IMR-90 (cell line): ENCODE measurements at regions not wholly inside any gene's neighbourhood (a gene's known extent, or its start where the extent isn't known, plus 50 kb on each side); places are given as distances from the start of the nearest gene placed in this dataset.

Experiments
- ATAC-seq: fragments of 200-7000 bp; cut with Tn5 transposase; 2 replicates; pipeline ENCODE4 v1.9.1; 2020; ENCODE audit warnings: low read depth, mild to moderate bottlenecking, moderate library complexity
- BruUV-seq: library from RNA; stranded (reverse); fragments of 400-500 nt; replicated peaks from 2 replicates; lab custom pipeline; 2021; lab: Mats Ljungman, UMichigan
- CTCF ChIA-PET: fragments of 300-600 bp; formaldehyde crosslinking; extraction: SDS; loops from one replicate; lab custom pipeline; 2021; ENCODE audit warnings: antibody characterized with exemption; lab: Yijun Ruan, JAX
- POLR2A ChIA-PET: fragments of 300-600 bp; sonication (Branson Sonifier 250); formaldehyde crosslinking; loops from one replicate; lab custom pipeline; 2022; ENCODE audit warnings: antibody characterized with exemption; ENCODE audit not compliant: unreplicated experiment; lab: Charles Lee
- DNase-seq: peaks from one replicate; pipeline ENCODE4 v3.0.0; 2013
- H2AFZ ChIP-seq: replicated peaks from 2 replicates; pipeline ENCODE3; 2013; ENCODE audit warnings: low read length, mild to moderate bottlenecking; ENCODE audit not compliant: poor library complexity
- H2AK5ac ChIP-seq: 2 replicates; pipeline ENCODE4 v1.6.1; 2013; ENCODE audit warnings: low read depth, low read length, inconsistent platforms
- H2AK9ac ChIP-seq: replicated peaks from 2 replicates; pipeline ENCODE3; 2013; ENCODE audit warnings: mild to moderate bottlenecking, low read depth, low read length, moderate library complexity; ENCODE audit not compliant: poor library complexity
- H2BK120ac ChIP-seq: 2 replicates; pipeline ENCODE4 v1.6.1; 2013; ENCODE audit warnings: low read depth, low read length, inconsistent platforms
- H2BK15ac ChIP-seq: 3 replicates; pipeline ENCODE4 v1.6.1; 2013; ENCODE audit warnings: low read depth, low read length, inconsistent platforms
- H2BK20ac ChIP-seq: 2 replicates; pipeline ENCODE4 v1.6.1; 2013; ENCODE audit warnings: low read depth, mild to moderate bottlenecking, inconsistent platforms, low read length, moderate library complexity
- H2BK5ac ChIP-seq: 2 replicates; pipeline ENCODE4 v1.6.1; 2013; ENCODE audit warnings: mild to moderate bottlenecking, low read depth, low read length, inconsistent platforms; ENCODE audit not compliant: poor library complexity, severe bottlenecking
- H3K14ac ChIP-seq: replicated peaks from 2 replicates; pipeline ENCODE4 v1.6.1; 2013; ENCODE audit warnings: low read depth, low read length, inconsistent platforms
- H3K18ac ChIP-seq: 2 replicates; pipeline ENCODE4 v1.6.1; 2013; ENCODE audit warnings: low read depth, low read length, control low read depth
- H3K23ac ChIP-seq: 2 replicates; pipeline ENCODE4 v1.6.1; 2013; ENCODE audit warnings: low read depth, low read length, inconsistent platforms
- H3K27ac ChIP-seq: 2 replicates; pipeline ENCODE4 v1.5.1; 2013; ENCODE audit warnings: mild to moderate bottlenecking, control low read depth, low read length; ENCODE audit not compliant: insufficient read depth
- H3K27me3 ChIP-seq: 2 replicates; pipeline ENCODE4 v1.6.1; 2013; ENCODE audit warnings: low read length; ENCODE audit not compliant: control insufficient read depth, insufficient read depth
- H3K36me3 ChIP-seq: 2 replicates; pipeline ENCODE4 v1.6.1; 2013; ENCODE audit warnings: low read length, mixed read lengths; ENCODE audit not compliant: control insufficient read depth, insufficient read depth
- H3K4ac ChIP-seq: 2 replicates; pipeline ENCODE4 v1.6.1; 2013; ENCODE audit warnings: low read depth, low read length, inconsistent platforms
- H3K4me1 ChIP-seq: 2 replicates; pipeline ENCODE4 v1.6.1; 2013; ENCODE audit warnings: low read length, mixed read lengths; ENCODE audit not compliant: control insufficient read depth, insufficient read depth
- H3K4me2 ChIP-seq: 2 replicates; pipeline ENCODE4 v1.6.1; 2013; ENCODE audit warnings: low read depth, mild to moderate bottlenecking, control low read depth, low read length, moderate library complexity
- H3K4me3 ChIP-seq: 2 replicates; pipeline ENCODE4 v1.5.1; 2013; ENCODE audit warnings: low read depth, mild to moderate bottlenecking, control low read depth, low read length, moderate library complexity; ENCODE audit not compliant: insufficient read depth
- H3K56ac ChIP-seq: 2 replicates; pipeline ENCODE4 v1.6.1; 2013; ENCODE audit warnings: low read length, inconsistent platforms; ENCODE audit not compliant: insufficient read depth; ENCODE audit errors: extremely low read depth
- H3K79me1 ChIP-seq, 2 experiments: 2 replicates each; pipeline ENCODE4 v1.6.1; 2013; ENCODE audit warnings: low read length in 2 of 2, inconsistent platforms in 1 of 2, low read depth in 1 of 2
- H3K9ac ChIP-seq: 2 replicates; pipeline ENCODE4 v1.6.1; 2013; ENCODE audit warnings: low read depth, low read length, control low read depth
- H3K9me1 ChIP-seq: 2 replicates; pipeline ENCODE4 v1.6.1; 2013; ENCODE audit warnings: low read length, inconsistent platforms; ENCODE audit not compliant: insufficient read depth
- H3K9me3 ChIP-seq: 2 replicates; pipeline ENCODE4 v1.6.1; 2013; ENCODE audit warnings: low read length; ENCODE audit not compliant: control insufficient read depth, insufficient read depth
- H4K20me1 ChIP-seq: 2 replicates; pipeline ENCODE4 v1.6.1; 2013; ENCODE audit warnings: low read length, inconsistent platforms; ENCODE audit not compliant: insufficient read depth
- H4K5ac ChIP-seq: 2 replicates; pipeline ENCODE4 v1.6.1; 2013; ENCODE audit warnings: mild to moderate bottlenecking, low read depth, low read length, control low read depth
- H4K8ac ChIP-seq, 2 experiments: 2 replicates each; pipeline ENCODE4 v1.6.1; 2013; ENCODE audit warnings: low read depth in 2 of 2, low read length in 2 of 2, control low read depth in 1 of 2, inconsistent platforms in 1 of 2
- H4K91ac ChIP-seq: 2 replicates; pipeline ENCODE4 v1.6.1; 2013; ENCODE audit warnings: low read depth, low read length, inconsistent platforms; ENCODE audit not compliant: insufficient read depth
- CEBPB ChIP-seq: IDR thresholded peaks from 2 replicates; pipeline ENCODE4 v1.6.1; 2012; ENCODE audit warnings: low read depth, low read length, improper control_type of control experiment
- CHD1 ChIP-seq: IDR thresholded peaks from 2 replicates; pipeline ENCODE4 v1.6.1; 2012; ENCODE audit warnings: low read depth, low read length, improper control_type of control experiment
- CTCF ChIP-seq: conservative IDR thresholded peaks from 2 replicates; pipeline ENCODE4 v1.5.1; 2012; ENCODE audit warnings: mild to moderate bottlenecking, low read depth, low read length, improper control_type of control experiment
- MAZ ChIP-seq: IDR thresholded peaks from 2 replicates; pipeline ENCODE4 v1.6.1; 2012; ENCODE audit warnings: low read depth, mild to moderate bottlenecking, low read length, improper control_type of control experiment, moderate library complexity, borderline replicate concordance
- MXI1 ChIP-seq: IDR thresholded peaks from 2 replicates; pipeline ENCODE4 v1.6.1; 2012; ENCODE audit warnings: low read depth, mild to moderate bottlenecking, low read length, moderate library complexity, borderline replicate concordance
- NFE2L2 ChIP-seq: fragments of 150-350 bp; IDR thresholded peaks from 2 replicates; pipeline ENCODE4 v1.6.1; 2016; ENCODE audit warnings: low read depth, mild to moderate bottlenecking, low read length
- POLR2A ChIP-seq: IDR thresholded peaks from 2 replicates; pipeline ENCODE4 v1.6.1; 2012; ENCODE audit warnings: mild to moderate bottlenecking, low read depth, low read length
- RAD21 ChIP-seq: IDR thresholded peaks from 2 replicates; pipeline ENCODE4 v1.6.1; 2012; ENCODE audit warnings: low read length, improper control_type of control experiment
- RCOR1 ChIP-seq: IDR thresholded peaks from 2 replicates; pipeline ENCODE4 v1.6.1; 2012; ENCODE audit warnings: mild to moderate bottlenecking, low read length, improper control_type of control experiment; ENCODE audit not compliant: insufficient replicate concordance
- SMC3 ChIP-seq: fragments of 150-350 bp; IDR thresholded peaks from 2 replicates; pipeline ENCODE4 v1.6.1; 2016; ENCODE audit warnings: low read depth, mild to moderate bottlenecking, antibody characterized with exemption, low read length, moderate library complexity
- WGBS, 2 experiments: methylation state at CpG; one replicate each; pipeline versions ENCODE4 v1.1.5 to v1.1.7; 2013; ENCODE audit warnings: missing lambda C conversion rate in 2 of 2; ENCODE audit not compliant: insufficient read length in 1 of 2; ENCODE audit errors: extremely low coverage in 2 of 2; 5-methylcytosine and 5-hydroxymethylcytosine counted together
- dilution Hi-C: fragments of 300-500 bp; cut with HindIII; formaldehyde crosslinking; loops from one replicate; pipeline ENCODE4 v1.14.3; 2018; ENCODE audit warnings: low sequenced_read_pairs; ENCODE audit not compliant: unreplicated experiment
- in situ Hi-C: fragments of 300-500 bp; cut with MboI; formaldehyde crosslinking; loops from 3 replicates; pipeline ENCODE4 v1.14.3; 2019; ENCODE audit warnings: low sequenced_read_pairs, inconsistent platforms, mixed read lengths
- intact Hi-C: fragments of 100-400 bp; cut with micrococcal nuclease; formaldehyde crosslinking; loops from 2 replicates; pipeline ENCODE4 v1.10.0; 2022
- TF ChIP-seq, protein P1 (sequence below): fragments of 150-350 bp; IDR thresholded peaks from 2 replicates; pipeline ENCODE4 v1.6.1; 2016; ENCODE audit warnings: low read depth, mild to moderate bottlenecking, low read length, moderate library complexity, borderline replicate concordance

GRCh38 chr6:98274691-98275090, 559.7 kb upstream of the POU3F2 start:
- WGBS, 2 experiments: no CpG with 5 or more reads among the region's 2 CpGs
- no peak overlapping the region for H3K4me2 ChIP-seq
- H2BK15ac ChIP-seq: no peak overlapping the region
- no peak overlapping the region for H2BK5ac ChIP-seq
- no peaks in the 10 kb centered on the region for H4K20me1 ChIP-seq
- H3K79me1 ChIP-seq: no peaks in the 10 kb centered on the region
- no peak overlapping the region for H3K27ac ChIP-seq
- in situ Hi-C loops: no loop called here
- no peaks in the 10 kb centered on the region for H3K4me1 ChIP-seq
- DNase-seq: no peak
- H2AFZ ChIP-seq: no peak overlapping the region
- no peak overlapping the region for H3K9ac ChIP-seq
- H2BK20ac ChIP-seq: no peak overlapping the region
- dilution Hi-C loops: no loop called here
- no peaks in the 10 kb centered on the region for H3K27me3 ChIP-seq
- H2AK9ac ChIP-seq: no peak overlapping the region
- H2BK120ac ChIP-seq: no peak overlapping the region
- no peak overlapping the region for H3K4me3 ChIP-seq
- ChIA-PET POLR2A (no interaction called here), CTCF (no interaction called here)
- H4K91ac ChIP-seq: no peak overlapping the region
- no TSS peak for BruUV-seq
- peaks cover 5% of the 10 kb centered on the region for H3K9me3 ChIP-seq
- H3K9me1 ChIP-seq: no peaks in the 10 kb centered on the region
- no peak overlapping the region for H3K56ac ChIP-seq
- H3K14ac ChIP-seq: no peak overlapping the region
- H2AK5ac ChIP-seq: no peak overlapping the region
- no peak for ATAC-seq
- H3K4ac ChIP-seq: no peak overlapping the region
- intact Hi-C loops: no loop called here
- no peak overlapping the region for H4K5ac ChIP-seq
- TF ChIP-seq CTCF (no peak), SMC3 (no peak), CHD1 (no peak), POLR2A (no peak), MXI1 (no peak), NFE2L2 (no peak), CEBPB (no peak), MAZ (no peak), RAD21 (no peak), RCOR1 (no peak)
- TF ChIP-seq, protein P1, sequence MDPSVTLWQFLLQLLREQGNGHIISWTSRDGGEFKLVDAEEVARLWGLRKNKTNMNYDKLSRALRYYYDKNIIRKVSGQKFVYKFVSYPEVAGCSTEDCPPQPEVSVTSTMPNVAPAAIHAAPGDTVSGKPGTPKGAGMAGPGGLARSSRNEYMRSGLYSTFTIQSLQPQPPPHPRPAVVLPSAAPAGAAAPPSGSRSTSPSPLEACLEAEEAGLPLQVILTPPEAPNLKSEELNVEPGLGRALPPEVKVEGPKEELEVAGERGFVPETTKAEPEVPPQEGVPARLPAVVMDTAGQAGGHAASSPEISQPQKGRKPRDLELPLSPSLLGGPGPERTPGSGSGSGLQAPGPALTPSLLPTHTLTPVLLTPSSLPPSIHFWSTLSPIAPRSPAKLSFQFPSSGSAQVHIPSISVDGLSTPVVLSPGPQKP: no peak
- no peak overlapping the region for H4K8ac ChIP-seq
- H3K36me3 ChIP-seq: no peaks in the 10 kb centered on the region
- H3K18ac ChIP-seq: no peak overlapping the region
- no peak overlapping the region for H3K23ac ChIP-seq
